Neural progenitor cell (in vitro differentiated cells): ENCODE measurements at regions not wholly inside any gene's neighbourhood (a gene's known extent, or its start where the extent isn't known, plus 50 kb on each side); places are given as distances from the start of the nearest gene placed in this dataset.

Source experiments
- EZH2 ChIP-seq: fragments of 200-600 bp; sonication (generic); IDR thresholded peaks from 2 replicates; pipeline ENCODE4 v1.6.1; 2017; ENCODE audit warnings: antibody characterized with exemption, mild to moderate bottlenecking, moderate library complexity
- EZH2phosphoT487 ChIP-seq: fragments of 200-600 bp; sonication (generic); IDR thresholded peaks from 2 replicates; pipeline ENCODE4 v1.6.1; 2017; ENCODE audit warnings: antibody characterized with exemption
- TF ChIP-seq, protein P1 (sequence below): fragments of 200-600 bp; sonication (generic); IDR thresholded peaks from 2 replicates; pipeline ENCODE4 v1.5.1; 2017; ENCODE audit warnings: antibody characterized with exemption, mild to moderate bottlenecking

DNA sequence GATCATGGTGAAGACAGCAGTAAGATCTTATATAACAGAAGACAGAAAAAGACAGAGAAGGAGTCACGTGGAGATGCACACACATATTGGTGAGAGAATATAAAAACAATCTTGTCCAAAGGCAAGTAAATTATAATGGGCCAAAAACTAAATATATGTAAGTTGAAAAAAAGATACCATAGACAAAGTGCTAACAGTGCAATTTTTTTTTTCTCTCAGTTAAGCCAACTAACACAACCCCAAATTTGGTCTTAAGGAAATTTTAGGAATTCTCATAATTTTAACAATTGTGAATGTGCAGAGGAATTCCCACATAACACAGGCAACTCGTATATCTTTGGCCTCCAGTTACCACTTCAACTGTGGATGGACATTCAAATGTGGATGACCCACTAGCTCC, 432.2 kb downstream of the SOX2 start:
- TF ChIP-seq, protein P1, sequence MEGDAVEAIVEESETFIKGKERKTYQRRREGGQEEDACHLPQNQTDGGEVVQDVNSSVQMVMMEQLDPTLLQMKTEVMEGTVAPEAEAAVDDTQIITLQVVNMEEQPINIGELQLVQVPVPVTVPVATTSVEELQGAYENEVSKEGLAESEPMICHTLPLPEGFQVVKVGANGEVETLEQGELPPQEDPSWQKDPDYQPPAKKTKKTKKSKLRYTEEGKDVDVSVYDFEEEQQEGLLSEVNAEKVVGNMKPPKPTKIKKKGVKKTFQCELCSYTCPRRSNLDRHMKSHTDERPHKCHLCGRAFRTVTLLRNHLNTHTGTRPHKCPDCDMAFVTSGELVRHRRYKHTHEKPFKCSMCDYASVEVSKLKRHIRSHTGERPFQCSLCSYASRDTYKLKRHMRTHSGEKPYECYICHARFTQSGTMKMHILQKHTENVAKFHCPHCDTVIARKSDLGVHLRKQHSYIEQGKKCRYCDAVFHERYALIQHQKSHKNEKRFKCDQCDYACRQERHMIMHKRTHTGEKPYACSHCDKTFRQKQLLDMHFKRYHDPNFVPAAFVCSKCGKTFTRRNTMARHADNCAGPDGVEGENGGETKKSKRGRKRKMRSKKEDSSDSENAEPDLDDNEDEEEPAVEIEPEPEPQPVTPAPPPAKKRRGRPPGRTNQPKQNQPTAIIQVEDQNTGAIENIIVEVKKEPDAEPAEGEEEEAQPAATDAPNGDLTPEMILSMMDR, result no peak
- TF ChIP-seq EZH2, result no peak
- no peak for TF ChIP-seq EZH2phosphoT487
